Endothelial cell of umbilical vein (primary cell): ENCODE measurements at regions not wholly inside any gene's neighbourhood (a gene's known extent, or its start where the extent isn't known, plus 50 kb on each side); places are given as distances from the start of the nearest gene placed in this dataset.

Experiments used
- CTCF ChIP-seq, 2 donors: IDR thresholded peaks; 1 replicate in 1 of 2; 2 replicates in 1 of 2; pipeline ENCODE4 v1.5.1; 2011; ENCODE audit warnings: low read length in 2 of 2, mild to moderate bottlenecking in 2 of 2, moderate library complexity in 2 of 2, control low read depth in 1 of 2, inconsistent platforms in 1 of 2, low read depth in 1 of 2; ENCODE audit not compliant: insufficient read depth in 1 of 2; ENCODE audit errors: extremely low read depth in 1 of 2
- FOS ChIP-seq: IDR thresholded peaks from 2 replicates; pipeline ENCODE4 v1.6.1; 2011; ENCODE audit warnings: mild to moderate bottlenecking, low read length, moderate library complexity, borderline replicate concordance; ENCODE audit not compliant: insufficient read depth
- MAX ChIP-seq: IDR thresholded peaks from 2 replicates; pipeline ENCODE4 v1.6.1; 2011; ENCODE audit not compliant: insufficient read depth, insufficient read length

GRCh38 chr2:220168891-220169546 lies 541.6 kb downstream of the SLC4A3 start:
- TF ChIP-seq CTCF (IDR thresholded peaks at IDR 0.05; ENCODE audit: extremely low read depth in 1 of 2, insufficient read depth in 1 of 2, low read depth in 1 of 2, low read length in 2 of 2) (no peak), FOS (no peak), MAX (no peak)
